ENCODE measurements at regions not wholly inside any gene's neighbourhood (a gene's known extent, or its start where the extent isn't known, plus 50 kb on each side); places are given as distances from the start of the nearest gene placed in this dataset.

DNA sequence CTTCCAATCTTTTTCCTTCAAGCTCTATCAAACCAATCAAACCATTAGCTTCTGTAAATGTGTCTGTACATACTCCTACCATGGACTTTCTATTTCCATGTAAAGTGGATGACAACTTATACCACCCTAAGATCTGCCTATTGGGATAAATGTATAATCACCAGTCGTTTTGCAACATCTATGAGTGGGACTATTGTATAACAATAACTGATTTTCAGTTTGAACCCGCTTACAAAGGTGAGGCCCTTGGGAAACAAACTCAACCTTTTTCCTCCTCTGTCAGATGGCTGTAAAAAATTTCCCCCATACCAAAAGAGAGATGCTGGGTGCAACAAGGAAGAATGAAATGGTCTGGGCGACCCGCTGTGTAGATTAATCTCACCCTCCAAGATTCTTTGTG lies 399.1 kb upstream of the ADAMTS5 start:
- DNase-seq (no peak), ATAC-seq (no peak)
- Histone ChIP-seq H3K36me3 (replicated peaks in 1 of 2; ENCODE audit: insufficient read depth in 1 of 2, low read depth in 2 of 2) (no peaks in the 10 kb centered on the region), H3K9me3 (no peaks in the 10 kb centered on the region), H3K4me1 (no peaks in the 10 kb centered on the region), H3K4me3 (no peak overlapping the region), H3K27me3 (no peaks in the 10 kb centered on the region), H3K27ac (no peak overlapping the region)
- TF ChIP-seq, protein P1, sequence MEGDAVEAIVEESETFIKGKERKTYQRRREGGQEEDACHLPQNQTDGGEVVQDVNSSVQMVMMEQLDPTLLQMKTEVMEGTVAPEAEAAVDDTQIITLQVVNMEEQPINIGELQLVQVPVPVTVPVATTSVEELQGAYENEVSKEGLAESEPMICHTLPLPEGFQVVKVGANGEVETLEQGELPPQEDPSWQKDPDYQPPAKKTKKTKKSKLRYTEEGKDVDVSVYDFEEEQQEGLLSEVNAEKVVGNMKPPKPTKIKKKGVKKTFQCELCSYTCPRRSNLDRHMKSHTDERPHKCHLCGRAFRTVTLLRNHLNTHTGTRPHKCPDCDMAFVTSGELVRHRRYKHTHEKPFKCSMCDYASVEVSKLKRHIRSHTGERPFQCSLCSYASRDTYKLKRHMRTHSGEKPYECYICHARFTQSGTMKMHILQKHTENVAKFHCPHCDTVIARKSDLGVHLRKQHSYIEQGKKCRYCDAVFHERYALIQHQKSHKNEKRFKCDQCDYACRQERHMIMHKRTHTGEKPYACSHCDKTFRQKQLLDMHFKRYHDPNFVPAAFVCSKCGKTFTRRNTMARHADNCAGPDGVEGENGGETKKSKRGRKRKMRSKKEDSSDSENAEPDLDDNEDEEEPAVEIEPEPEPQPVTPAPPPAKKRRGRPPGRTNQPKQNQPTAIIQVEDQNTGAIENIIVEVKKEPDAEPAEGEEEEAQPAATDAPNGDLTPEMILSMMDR (IDR thresholded peaks at IDR 0.05), result no peak
- TF ChIP-seq POLR2A (IDR thresholded peaks at IDR 0.05), result no peak
- WGBS, 2 donors, result 83% methylated on average over 4 of the region's 4 CpGs
- intact Hi-C loops (cut with DNase I), result no loop called here

GRCh38 chr21:27365394-27365793 lies 398.5 kb upstream of the ADAMTS5 start:
- no peak for DNase-seq
- TF ChIP-seq, protein P1 (IDR thresholded peaks at IDR 0.05), result no peak
- TF ChIP-seq POLR2A (IDR thresholded peaks at IDR 0.05), result no peak

GRCh38 chr21:27363719-27364477 lies 397.0 kb upstream of the ADAMTS5 start:
- H3K27ac ChIP-seq, result no peak overlapping the region
- no peaks in the 10 kb centered on the region for H3K36me3 ChIP-seq (replicated peaks in 1 of 2; ENCODE audit: insufficient read depth in 1 of 2, low read depth in 2 of 2)
- H3K4me1 ChIP-seq, result no peaks in the 10 kb centered on the region
- H3K4me3 ChIP-seq, result no peak overlapping the region
- WGBS, 2 donors, result 87 to 93% methylated on average over 3 of the region's 3 CpGs
- TF ChIP-seq POLR2A (IDR thresholded peaks at IDR 0.05), result no peak
- TF ChIP-seq, protein P1 (IDR thresholded peaks at IDR 0.05), result no peak
- no peaks in the 10 kb centered on the region for H3K27me3 ChIP-seq
- DNase-seq (no peak), ATAC-seq (no peak)
- H3K9me3 ChIP-seq, result no peaks in the 10 kb centered on the region
- intact Hi-C loops (cut with DNase I), result no loop called here

More at GRCh38 chr21:27365394-27365793, 398.5 kb upstream of the ADAMTS5 start:
- Histone ChIP-seq H3K27ac (no peak overlapping the region), H3K36me3 (replicated peaks in 1 of 2; ENCODE audit: insufficient read depth in 1 of 2, low read depth in 2 of 2) (no peaks in the 10 kb centered on the region), H3K9me3 (no peaks in the 10 kb centered on the region), H3K27me3 (no peaks in the 10 kb centered on the region), H3K4me3 (no peak overlapping the region), H3K4me1 (no peaks in the 10 kb centered on the region)
- no peak for ATAC-seq
- intact Hi-C loops (cut with DNase I), result no loop called here

GRCh38 chr21:27362249-27362648 lies 395.4 kb upstream of the ADAMTS5 start:
- H3K9me3 ChIP-seq, result no peaks in the 10 kb centered on the region
- H3K4me3 ChIP-seq, result no peak overlapping the region
- H3K27ac ChIP-seq, result no peak overlapping the region
- H3K4me1 ChIP-seq, result no peaks in the 10 kb centered on the region
- TF ChIP-seq POLR2A (IDR thresholded peaks at IDR 0.05), result no peak
- TF ChIP-seq, protein P1 (IDR thresholded peaks at IDR 0.05), result no peak
- no peak for ATAC-seq
- no peaks in the 10 kb centered on the region for H3K36me3 ChIP-seq (replicated peaks in 1 of 2; ENCODE audit: insufficient read depth in 1 of 2, low read depth in 2 of 2)
- no peaks in the 10 kb centered on the region for H3K27me3 ChIP-seq
- WGBS, 2 donors, result 74 to 88% methylated on average over 1 of the region's 1 CpG
- intact Hi-C loops (cut with DNase I), result no loop called here
- no peak for DNase-seq

DNA sequence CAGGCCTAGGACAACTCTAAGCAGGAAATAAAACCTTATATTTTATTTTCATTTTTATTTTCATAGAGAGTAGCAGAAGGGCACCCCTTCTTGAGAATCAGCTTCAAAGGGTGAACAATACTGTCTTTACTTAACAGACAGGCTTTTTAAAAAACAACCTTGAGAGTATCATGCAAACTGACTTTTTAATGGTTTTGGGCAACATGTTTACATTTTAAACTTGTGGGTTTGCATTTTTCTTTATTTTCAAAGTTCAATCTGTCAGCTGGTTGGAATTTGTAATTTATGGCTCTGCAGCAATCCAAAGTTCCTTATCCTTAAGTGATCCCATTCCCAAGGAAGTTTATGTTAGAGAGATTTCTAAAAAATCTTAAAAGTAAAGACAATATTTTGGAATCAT lies 392.3 kb upstream of the ADAMTS5 start:
- H3K4me3 ChIP-seq, result no peak overlapping the region
- TF ChIP-seq POLR2A (IDR thresholded peaks at IDR 0.05), result no peak
- TF ChIP-seq, protein P1 (IDR thresholded peaks at IDR 0.05), result no peak
- DNase-seq (no peak), ATAC-seq (no peak)
- H3K27ac ChIP-seq, result no peak overlapping the region
- H3K36me3 ChIP-seq (replicated peaks in 1 of 2; ENCODE audit: insufficient read depth in 1 of 2, low read depth in 2 of 2), result no peaks in the 10 kb centered on the region
- H3K27me3 ChIP-seq, result no peaks in the 10 kb centered on the region
- intact Hi-C loops (cut with DNase I), result no loop called here
- no peaks in the 10 kb centered on the region for H3K4me1 ChIP-seq
- no peaks in the 10 kb centered on the region for H3K9me3 ChIP-seq
